GM20431 (cell line): ENCODE measurements at regions not wholly inside any gene's neighbourhood (a gene's known extent, or its start where the extent isn't known, plus 50 kb on each side); places are given as distances from the start of the nearest gene placed in this dataset.

Experiments
- in situ Hi-C: fragments of 300-500 bp; cut with MseI, MboI; formaldehyde crosslinking; loops from one replicate; pipeline ENCODE4 v1.15.0; 2020; ENCODE audit warnings: low sequenced_read_pairs; ENCODE audit not compliant: unreplicated experiment

- in situ Hi-C loops = no loop called here
Measured at GRCh38 chr10:29169021-29169420, 119.8 kb upstream of the LYZL1 start.

GRCh38 chr10:29171717-29172116 lies 117.2 kb upstream of the LYZL1 start:
- in situ Hi-C loops = no loop called here

- in situ Hi-C loops = no loop called here
Measured at GRCh38 chr10:29174389-29174788, 114.5 kb upstream of the LYZL1 start.

- in situ Hi-C loops = no loop called here
Measured at GRCh38 chr10:29176845-29177832, 111.7 kb upstream of the LYZL1 start.

- in situ Hi-C loops = no loop called here
Measured at GRCh38 chr10:29181936-29182335, 106.9 kb upstream of the LYZL1 start.

- in situ Hi-C loops = no loop called here
Measured at GRCh38 chr10:29183301-29183945, 105.4 kb upstream of the LYZL1 start.

GRCh38 chr10:29184205-29185000 lies 104.5 kb upstream of the LYZL1 start:
- in situ Hi-C loops = no loop called here

GRCh38 chr10:29185050-29185449 lies 103.8 kb upstream of the LYZL1 start:
- in situ Hi-C loops = no loop called here

- in situ Hi-C loops = no loop called here
Measured at GRCh38 chr10:29186221-29186620, 102.6 kb upstream of the LYZL1 start.

- in situ Hi-C loops = no loop called here
Measured at GRCh38 chr10:29189256-29189655, 99.6 kb upstream of the LYZL1 start.

GRCh38 chr10:29191674-29192073 lies 97.2 kb upstream of the LYZL1 start:
- in situ Hi-C loops = no loop called here

- in situ Hi-C loops = no loop called here
Measured at GRCh38 chr10:29199339-29199738, 89.5 kb upstream of the LYZL1 start.

GRCh38 chr10:29199941-29200679 lies 88.8 kb upstream of the LYZL1 start:
- in situ Hi-C loops = no loop called here

- in situ Hi-C loops = no loop called here
Measured at GRCh38 chr10:29202386-29202940, 86.4 kb upstream of the LYZL1 start.

GRCh38 chr10:29203432-29203831 lies 85.4 kb upstream of the LYZL1 start:
- in situ Hi-C loops = no loop called here

GRCh38 chr10:29204070-29204800 lies 84.6 kb upstream of the LYZL1 start:
- in situ Hi-C loops = no loop called here

GRCh38 chr10:29205787-29206186 lies 83.1 kb upstream of the LYZL1 start:
- in situ Hi-C loops = no loop called here

- in situ Hi-C loops = no loop called here
Measured at GRCh38 chr10:29208845-29209244, 80.0 kb upstream of the LYZL1 start.

- in situ Hi-C loops = no loop called here
Measured at GRCh38 chr10:29209830-29210229, 79.0 kb upstream of the LYZL1 start.
